HG03066 (cell line): ENCODE measurements at regions not wholly inside any gene's neighbourhood (a gene's known extent, or its start where the extent isn't known, plus 50 kb on each side); places are given as distances from the start of the nearest gene placed in this dataset.

Experiments
- ATAC-seq: cut with Tn5 transposase; IDR thresholded peaks from one replicate; pipeline ENCODE4 v1.9.1; 2021; ENCODE audit warnings: low read depth; ENCODE audit not compliant: unreplicated experiment

GRCh38 chr7:46565253-46566096, 644.4 kb upstream of the IGFBP3 start:
- no peak for ATAC-seq

DNA sequence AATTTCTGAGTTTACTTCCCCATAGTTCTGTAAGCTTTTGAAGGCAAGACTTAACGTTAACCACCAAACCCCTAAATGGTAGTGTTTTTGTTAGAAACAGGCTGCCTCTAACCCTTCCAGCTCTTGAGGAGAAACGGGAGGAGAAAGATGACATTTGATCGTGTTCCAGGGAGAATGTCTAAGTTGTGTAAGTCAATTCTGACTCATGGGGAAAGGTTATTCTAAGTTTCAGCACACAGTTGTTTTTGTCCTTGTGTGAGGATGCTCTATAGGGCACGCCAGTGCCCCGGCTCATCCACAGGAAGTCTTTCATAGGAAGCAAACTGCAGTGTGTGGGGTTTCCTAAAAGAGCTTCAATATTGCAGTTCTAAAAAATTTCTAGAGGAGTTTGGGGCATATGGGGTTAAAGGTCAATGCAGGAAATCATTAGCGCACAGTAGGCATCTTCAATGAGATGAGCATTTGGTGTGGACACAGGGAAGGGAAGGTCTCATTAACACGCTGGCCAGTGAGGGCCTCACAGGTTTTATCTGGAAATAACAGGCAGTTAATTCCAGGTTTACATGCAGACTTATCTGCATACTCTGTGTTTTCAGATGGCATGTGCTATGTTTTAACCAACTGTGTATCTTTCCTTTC, 638.2 kb upstream of the IGFBP3 start:
- no peak for ATAC-seq

DNA sequence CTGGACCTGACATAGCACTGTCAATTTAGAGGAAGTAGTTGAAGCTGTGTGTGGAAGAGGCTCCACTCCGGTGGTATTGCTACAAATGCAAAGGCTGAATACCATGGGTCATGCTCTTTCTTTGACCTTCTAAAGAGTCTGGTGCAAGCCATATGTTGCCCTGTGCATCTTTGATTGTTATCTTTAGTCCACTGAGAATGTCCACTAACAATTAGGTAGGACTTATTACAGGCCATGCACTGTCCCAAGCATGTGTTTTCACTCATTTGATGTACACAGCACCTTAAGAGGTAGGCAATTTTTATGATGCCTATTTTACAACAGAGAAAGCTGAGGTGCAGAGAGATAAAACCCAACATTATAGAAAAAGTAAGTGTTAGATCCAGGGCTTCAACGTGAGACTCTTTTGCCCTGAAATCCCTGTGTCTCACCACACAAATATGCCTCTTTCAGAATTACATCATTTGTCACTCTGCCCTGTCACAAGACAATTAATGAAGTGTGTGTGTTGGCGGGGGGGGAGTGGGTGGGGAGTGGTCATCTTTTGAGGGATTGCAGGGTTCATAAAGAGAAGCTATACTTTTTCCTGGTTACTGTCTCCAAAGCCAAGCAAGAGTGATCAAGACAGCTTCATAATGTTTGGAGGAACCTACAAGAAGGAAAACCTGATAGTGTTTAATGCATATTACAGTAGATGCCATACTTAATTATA, 637.6 kb upstream of the IGFBP3 start:
- no peak for ATAC-seq

DNA sequence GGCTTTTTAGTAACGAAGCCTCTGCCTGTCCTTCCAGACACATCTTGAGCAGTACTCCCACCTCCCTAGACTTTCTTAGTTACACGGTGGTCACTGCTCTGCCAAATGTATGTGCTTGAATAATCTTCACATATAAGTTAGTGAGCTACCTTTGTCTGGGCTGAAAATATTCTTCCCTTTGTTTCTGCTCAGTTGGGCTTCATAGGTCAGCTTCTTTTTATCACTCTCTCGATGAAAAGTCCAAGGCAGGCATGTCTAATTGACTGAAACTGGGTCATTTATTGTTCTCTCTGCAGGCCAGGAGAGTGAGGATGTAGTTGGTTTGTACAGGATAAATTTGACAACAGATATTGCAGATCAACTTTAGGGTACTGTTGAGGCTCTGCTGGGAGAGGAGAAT, 636.7 kb upstream of the IGFBP3 start:
- ATAC-seq, result no peak

GRCh38 chr7:46557295-46557711, 636.2 kb upstream of the IGFBP3 start:
- ATAC-seq, result no peak

GRCh38 chr7:46554688-46555422, 633.8 kb upstream of the IGFBP3 start:
- no peak for ATAC-seq

DNA sequence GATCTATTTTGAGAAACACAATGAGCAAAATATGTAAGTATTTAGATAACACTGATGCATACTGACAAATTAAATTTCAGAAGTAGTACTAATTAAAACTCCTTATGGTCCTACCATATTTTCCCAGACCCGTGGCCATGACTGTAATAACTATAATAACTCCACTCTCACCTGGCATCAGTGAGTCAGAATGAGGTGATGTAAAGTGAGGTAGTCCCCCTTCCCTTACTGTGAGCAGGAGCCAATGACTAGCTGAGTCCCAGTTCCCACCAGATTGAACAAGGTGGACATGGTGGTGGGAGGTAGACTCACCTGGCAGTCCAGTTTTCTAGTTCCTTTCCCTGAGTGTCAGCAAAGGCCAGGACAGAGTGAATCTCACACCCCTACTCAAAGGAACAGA, 630.5 kb upstream of the IGFBP3 start:
- ATAC-seq, result no peak

GRCh38 chr7:46550864-46551263, 629.8 kb upstream of the IGFBP3 start:
- no peak for ATAC-seq

DNA sequence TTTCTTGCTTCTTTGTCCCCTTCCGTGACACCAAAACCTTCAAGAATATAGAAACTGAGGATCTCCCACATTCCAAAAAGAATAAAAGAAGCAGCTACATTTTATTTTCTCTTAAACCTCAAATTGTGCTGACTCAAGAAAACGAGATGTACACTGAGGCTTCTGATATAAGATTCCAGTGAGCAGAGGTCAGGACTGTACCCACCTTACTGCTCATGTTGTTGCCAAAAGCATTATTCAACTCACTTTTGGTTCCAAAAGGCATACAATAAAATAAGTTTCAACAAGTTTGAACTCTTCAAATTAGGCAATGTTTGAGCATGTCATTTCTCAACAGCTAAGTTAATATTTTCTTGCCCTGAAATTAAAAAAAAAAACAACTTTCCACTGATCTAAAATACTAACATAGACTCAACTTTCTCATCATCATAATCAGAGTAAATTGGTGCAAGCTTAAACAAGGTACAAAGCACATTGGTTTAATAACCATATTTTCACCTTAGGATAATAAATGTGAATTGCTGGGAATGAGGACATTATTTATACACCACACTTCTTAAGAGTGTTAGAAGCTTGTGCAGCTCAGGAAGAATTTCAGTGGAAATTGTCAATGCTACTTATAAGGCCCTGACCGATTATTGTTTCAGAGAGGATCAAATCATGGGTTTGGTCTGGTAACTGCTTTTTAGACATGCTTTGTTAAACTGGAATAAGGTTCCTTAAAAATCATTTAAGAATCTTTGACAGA, 629.0 kb upstream of the IGFBP3 start:
- ATAC-seq, result no peak

DNA sequence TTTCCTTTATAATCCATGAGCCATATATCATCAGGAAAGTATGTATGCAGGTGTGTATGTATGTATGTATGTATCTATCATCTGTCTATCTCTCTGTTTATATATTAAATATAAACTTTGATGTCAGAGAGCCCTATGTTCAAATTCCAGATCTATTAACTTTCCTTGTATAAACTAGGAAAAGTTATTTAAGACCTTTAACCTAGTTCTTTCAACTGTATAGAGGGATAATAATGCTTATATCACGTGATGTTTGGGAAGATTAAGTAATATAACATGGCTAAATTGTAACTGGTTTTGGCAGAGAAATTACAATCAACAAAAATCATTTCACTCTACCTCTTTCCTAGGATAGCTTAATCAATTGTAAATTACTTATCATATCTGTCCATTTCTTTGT, 628.3 kb upstream of the IGFBP3 start:
- no peak for ATAC-seq

GRCh38 chr7:46547044-46547443, 626.0 kb upstream of the IGFBP3 start:
- no peak for ATAC-seq

DNA sequence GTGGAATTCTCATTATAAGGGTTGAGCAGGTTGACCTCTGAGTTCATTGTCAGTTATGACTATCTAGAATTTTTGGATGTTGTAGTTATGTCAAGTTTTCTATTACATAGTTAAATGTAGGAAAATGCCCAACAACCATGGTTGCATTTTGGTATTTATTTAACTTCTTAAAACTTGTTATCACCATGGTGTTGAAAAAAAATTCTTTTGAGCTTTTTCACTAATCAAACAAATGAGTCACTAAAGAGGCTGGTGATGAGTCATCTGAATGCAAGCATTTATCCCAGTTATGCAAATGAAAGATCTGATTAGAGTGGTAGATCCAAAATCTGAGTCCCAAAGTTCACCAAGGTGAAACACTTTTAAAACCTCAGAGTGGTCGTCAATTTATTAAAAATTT, 624.7 kb upstream of the IGFBP3 start:
- no peak for ATAC-seq

DNA sequence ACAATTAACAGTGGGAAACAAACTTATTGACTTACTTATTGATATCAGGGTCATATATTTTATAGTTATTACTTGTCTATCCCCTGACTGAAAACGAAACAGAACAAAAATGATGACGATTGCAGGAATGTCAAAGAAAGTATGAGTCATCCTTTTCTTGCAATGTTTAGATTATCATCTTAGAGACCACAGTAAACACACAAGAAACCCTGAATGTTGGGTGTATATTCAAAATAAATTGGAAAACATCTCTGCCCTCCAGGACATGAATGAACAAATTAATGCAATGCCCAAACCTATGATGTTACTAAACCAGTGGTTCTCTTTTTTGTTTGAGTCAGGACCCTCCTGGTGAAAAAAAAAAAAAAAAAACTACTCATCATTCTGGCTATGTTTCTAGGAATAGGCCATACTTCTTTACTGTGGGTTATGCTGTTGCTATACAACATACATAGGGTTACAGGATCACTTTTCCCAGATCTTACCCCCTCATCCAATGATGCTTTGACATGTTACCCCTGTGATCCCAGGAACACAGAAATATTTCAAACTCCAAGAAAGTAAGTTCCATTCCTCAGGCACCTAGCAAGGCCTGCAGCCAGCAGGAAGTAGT, 623.4 kb upstream of the IGFBP3 start:
- no peak for ATAC-seq

- ATAC-seq, result no peak
Measured at GRCh38 chr7:46542076-46542475, 621.0 kb upstream of the IGFBP3 start.

GRCh38 chr7:46539892-46540483, 618.9 kb upstream of the IGFBP3 start:
- no peak for ATAC-seq

DNA sequence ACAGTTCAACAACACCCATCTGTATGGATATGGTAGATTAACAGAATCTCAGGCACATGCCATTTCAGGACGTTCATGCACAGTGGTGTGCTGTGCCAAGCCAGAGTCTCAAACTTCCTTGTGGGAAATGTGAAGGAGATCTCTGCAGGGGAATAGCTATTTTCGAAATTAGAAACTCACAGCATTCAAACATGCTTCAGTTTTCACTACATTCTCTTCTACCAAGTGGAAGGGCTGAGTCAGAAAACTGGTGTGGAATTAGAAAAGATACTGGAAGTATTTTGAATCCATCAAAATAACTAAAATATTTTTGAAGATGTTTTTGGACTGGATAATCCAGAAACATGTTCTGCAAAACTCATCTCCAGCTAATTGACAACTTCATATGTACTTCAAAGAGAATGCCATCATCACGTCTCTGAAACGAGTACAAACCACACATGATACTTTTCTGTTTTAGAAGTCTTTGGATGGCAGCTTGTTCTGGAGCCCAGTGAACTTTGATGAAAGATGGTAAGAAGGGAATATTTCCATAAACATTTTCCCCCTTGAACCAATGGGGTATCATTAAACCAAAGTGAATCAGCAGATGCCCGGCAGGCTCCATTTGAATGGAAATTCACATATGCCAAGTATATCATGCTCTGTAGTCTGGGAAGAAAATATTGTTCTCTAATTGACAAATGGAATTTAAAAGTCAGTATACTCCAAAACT, 616.3 kb upstream of the IGFBP3 start:
- no peak for ATAC-seq

DNA sequence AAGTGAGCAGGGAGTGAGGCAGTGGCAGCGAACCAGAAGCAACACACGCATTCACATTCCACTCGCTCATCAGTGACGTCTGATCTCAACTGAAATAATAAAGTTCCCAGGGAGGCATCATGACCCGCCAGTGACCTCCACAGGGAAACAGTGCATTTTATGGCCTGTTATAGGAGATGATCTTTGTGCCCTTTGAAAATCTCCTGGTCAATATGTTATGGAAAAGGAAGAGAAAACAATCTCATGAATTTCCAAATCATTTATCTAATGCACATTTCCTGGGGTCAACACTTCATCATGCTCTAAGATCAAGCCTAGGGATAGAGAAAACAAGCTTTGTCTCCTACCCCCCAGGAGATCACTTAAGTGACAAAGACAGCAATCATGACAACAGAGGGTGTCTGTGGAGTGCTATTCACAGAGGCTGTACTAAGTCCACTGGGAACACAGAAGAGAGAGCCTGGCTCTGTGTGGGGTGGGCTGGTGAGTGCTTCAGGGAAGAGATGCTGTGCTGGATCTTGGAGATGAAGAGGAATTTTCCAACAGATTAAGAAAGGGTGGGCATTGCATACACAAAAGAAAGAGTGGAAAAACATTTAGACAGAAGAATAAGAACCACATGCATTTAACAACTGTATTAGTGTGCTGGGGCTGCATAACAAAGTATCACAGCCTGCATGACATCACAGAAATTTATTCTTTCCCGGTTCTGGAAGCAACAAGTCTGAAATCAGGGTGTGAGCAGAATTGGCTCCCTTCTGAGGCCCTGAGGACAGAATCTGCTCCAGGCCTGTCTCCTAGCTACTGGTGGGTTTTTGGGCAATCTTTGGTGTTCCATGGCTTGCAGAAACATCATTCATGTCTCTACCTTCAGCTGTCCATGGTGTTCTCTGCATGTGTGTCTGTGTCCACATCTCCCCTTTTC, 613.9 kb upstream of the IGFBP3 start:
- no peak for ATAC-seq

- no peak for ATAC-seq
Measured at GRCh38 chr7:46533946-46534345, 612.9 kb upstream of the IGFBP3 start.
